H9 (cell line): ENCODE measurements at regions not wholly inside any gene's neighbourhood (a gene's known extent, or its start where the extent isn't known, plus 50 kb on each side); places are given as distances from the start of the nearest gene placed in this dataset.

Source experiments
- DNase-seq: peaks from one replicate; pipeline ENCODE4 v3.0.0-alpha.2; 2017
- H2AFZ ChIP-seq: one replicate; pipeline ENCODE4 v1.6.1; 2013; ENCODE audit warnings: mild to moderate bottlenecking, low read length, control low read depth, moderate library complexity
- H2AK5ac ChIP-seq: 2 replicates; pipeline ENCODE4 v1.6.1; 2013; ENCODE audit warnings: low read length, control low read depth, mixed read lengths; ENCODE audit not compliant: insufficient read length
- H2BK120ac ChIP-seq: one replicate; pipeline ENCODE4 v1.6.1; 2013; ENCODE audit warnings: low read depth, mild to moderate bottlenecking, low read length, control low read depth, inconsistent platforms; ENCODE audit not compliant: poor library complexity, severe bottlenecking
- H2BK12ac ChIP-seq: 2 replicates; pipeline ENCODE4 v1.6.1; 2013; ENCODE audit warnings: low read length, control low read depth, mixed read lengths, low read depth; ENCODE audit not compliant: insufficient read length
- H2BK15ac ChIP-seq: 2 replicates; pipeline ENCODE4 v1.6.1; 2013; ENCODE audit warnings: low read depth, low read length, control low read depth
- H2BK20ac ChIP-seq: one replicate; pipeline ENCODE4 v1.6.1; 2013; ENCODE audit warnings: low read depth, mild to moderate bottlenecking, low read length, control low read depth, inconsistent platforms; ENCODE audit not compliant: poor library complexity, severe bottlenecking
- H2BK5ac ChIP-seq: 2 replicates; pipeline ENCODE4 v1.6.1; 2013; ENCODE audit warnings: low read length, control low read depth, mixed read lengths; ENCODE audit not compliant: insufficient read length
- H3K14ac ChIP-seq: 2 replicates; pipeline ENCODE4 v1.6.1; 2013; ENCODE audit warnings: low read length, control low read depth; ENCODE audit not compliant: insufficient read depth
- H3K18ac ChIP-seq: 2 replicates; pipeline ENCODE4 v1.6.1; 2013; ENCODE audit warnings: low read depth, mild to moderate bottlenecking, mixed read lengths, low read length, control low read depth; ENCODE audit not compliant: insufficient read length
- H3K23ac ChIP-seq: 2 replicates; pipeline ENCODE4 v1.6.1; 2013; ENCODE audit warnings: low read length, control low read depth, mixed read lengths, low read depth; ENCODE audit not compliant: insufficient read length
- H3K23me2 ChIP-seq: 2 replicates; pipeline ENCODE4 v1.6.1; 2013; ENCODE audit warnings: low read depth, mild to moderate bottlenecking, mixed read lengths, low read length, control low read depth; ENCODE audit not compliant: insufficient read length, poor library complexity, severe bottlenecking
- H3K27ac ChIP-seq: 2 replicates; pipeline ENCODE4 v1.5.1; 2013; ENCODE audit warnings: low read length, control low read depth, mixed read lengths, low read depth; ENCODE audit not compliant: insufficient read length
- H3K27me3 ChIP-seq: 2 replicates; pipeline ENCODE4 v1.6.1; 2013; ENCODE audit warnings: low read length, control low read depth, inconsistent platforms; ENCODE audit not compliant: insufficient read depth
- H3K4ac ChIP-seq: 2 replicates; pipeline ENCODE4 v1.6.1; 2013; ENCODE audit warnings: low read depth, mild to moderate bottlenecking, control low read depth, inconsistent platforms, low read length, moderate library complexity
- H3K4me1 ChIP-seq: 2 replicates; pipeline ENCODE4 v1.6.1; 2013; ENCODE audit warnings: low read length, control low read depth, inconsistent platforms; ENCODE audit not compliant: insufficient read depth
- H3K4me2 ChIP-seq: 2 replicates; pipeline ENCODE4 v1.6.1; 2013; ENCODE audit warnings: low read length, control low read depth, mixed read lengths; ENCODE audit not compliant: insufficient read length, insufficient read depth
- H3K56ac ChIP-seq: 2 replicates; pipeline ENCODE4 v1.6.1; 2013; ENCODE audit warnings: low read depth, mild to moderate bottlenecking, mixed read lengths, low read length, control low read depth; ENCODE audit not compliant: insufficient read length
- H3K79me1 ChIP-seq: 2 replicates; pipeline ENCODE4 v1.6.1; 2013; ENCODE audit warnings: low read depth, mild to moderate bottlenecking, moderate library complexity, low read length, control low read depth, inconsistent platforms; ENCODE audit not compliant: insufficient read depth, poor library complexity, severe bottlenecking
- H3K79me2 ChIP-seq: 2 replicates; pipeline ENCODE4 v1.6.1; 2013; ENCODE audit warnings: low read length, control low read depth, inconsistent platforms; ENCODE audit not compliant: insufficient read depth
- H3K9ac ChIP-seq: 2 replicates; pipeline ENCODE4 v1.6.1; 2013; ENCODE audit warnings: low read length, control low read depth, mixed read lengths; ENCODE audit not compliant: insufficient read length; ENCODE audit errors: extremely low read depth
- H3K9me3 ChIP-seq: one replicate; pipeline ENCODE4 v1.6.1; 2013; ENCODE audit warnings: low read depth, low read length, inconsistent platforms; ENCODE audit not compliant: control insufficient read depth
- H3T11ph ChIP-seq: one replicate; pipeline ENCODE4 v1.6.1; 2013; ENCODE audit warnings: mild to moderate bottlenecking, low read length, control low read depth, inconsistent platforms
- H4K20me1 ChIP-seq: one replicate; pipeline ENCODE4 v1.6.1; 2013; ENCODE audit not compliant: control insufficient read depth, insufficient read length, insufficient read depth
- H4K5ac ChIP-seq: 2 replicates; pipeline ENCODE4 v1.6.1; 2013; ENCODE audit warnings: low read depth, mild to moderate bottlenecking, mixed read lengths, low read length, control low read depth; ENCODE audit not compliant: insufficient read length
- H4K8ac ChIP-seq: replicated peaks from 2 replicates; pipeline ENCODE4 v1.6.1; 2013; ENCODE audit warnings: low read length, control low read depth, mixed read lengths, low read depth; ENCODE audit not compliant: insufficient read length
- H4K91ac ChIP-seq: 2 replicates; pipeline ENCODE4 v1.6.1; 2013; ENCODE audit warnings: low read depth, mild to moderate bottlenecking, moderate library complexity, mixed read lengths, low read length, control low read depth; ENCODE audit not compliant: insufficient read length
- H3K27ac Mint-ChIP-seq, 3 experiments: 2 replicates in 2 of 3; 3 replicates in 1 of 3; pipeline ENCODE4 v1.8.0; 2020 to 2021; ENCODE audit warnings: mixed read lengths in 3 of 3, mild to moderate bottlenecking in 1 of 3, moderate library complexity in 1 of 3
- H3K27me3 Mint-ChIP-seq: 2 replicates; pipeline ENCODE4 v1.8.0; 2021; ENCODE audit warnings: low read depth, mild to moderate bottlenecking, moderate library complexity, mixed read lengths
- H3K36me3 Mint-ChIP-seq, 3 experiments: 2 replicates in 2 of 3; 3 replicates in 1 of 3; pipeline ENCODE4 v1.8.0; 2020 to 2021; ENCODE audit warnings: low read depth in 3 of 3, mixed read lengths in 3 of 3; ENCODE audit not compliant: insufficient read depth in 1 of 3
- H3K4me1 Mint-ChIP-seq, 2 experiments: 2 replicates each; pipeline ENCODE4 v1.8.0; 2020; ENCODE audit warnings: mixed read lengths in 2 of 2
- H3K4me3 Mint-ChIP-seq, 2 experiments: 2 replicates in 1 of 2; 3 replicates in 1 of 2; pipeline ENCODE4 v1.8.0; 2020 to 2021; ENCODE audit warnings: mild to moderate bottlenecking in 2 of 2, mixed read lengths in 2 of 2, moderate library complexity in 1 of 2
- H3K9me3 Mint-ChIP-seq, 2 experiments: 2 replicates in 1 of 2; 3 replicates in 1 of 2; pipeline ENCODE4 v1.8.0; 2020; ENCODE audit warnings: mild to moderate bottlenecking in 2 of 2, mixed read lengths in 2 of 2, moderate library complexity in 1 of 2
- CTCF ChIP-seq: fragments of 200-600 bp; sonication (generic); conservative IDR thresholded peaks from 3 replicates; pipeline ENCODE4 v1.8.0; 2021; ENCODE audit warnings: antibody characterized with exemption, mild to moderate bottlenecking
- WGBS: extraction: QIAGEN DNeasy Blood & Tissue Kit; methylation state at CpG from one replicate; pipeline ENCODE4 v1.1.7; 2013; ENCODE audit warnings: missing lambda C conversion rate, low lambda C conversion rate, mixed read lengths; ENCODE audit not compliant: insufficient read length; ENCODE audit errors: extremely low coverage; 5-methylcytosine and 5-hydroxymethylcytosine counted together

- H3K9ac ChIP-seq: no peak overlapping the region
- no peak overlapping the region for H2BK120ac ChIP-seq
- no peak overlapping the region for H2AK5ac ChIP-seq
- no peak overlapping the region for H2BK5ac ChIP-seq
- no peaks in the 10 kb centered on the region for H3K4me1 ChIP-seq
- H2BK15ac ChIP-seq: no peak overlapping the region
- H3K56ac ChIP-seq: no peak overlapping the region
- H3K27ac ChIP-seq: no peak overlapping the region
- H4K8ac ChIP-seq: no peak overlapping the region
- H3K23ac ChIP-seq: no peak overlapping the region
- no CpG with 5 or more reads among the region's 4 CpGs for WGBS
- no peak overlapping the region for H2BK12ac ChIP-seq
- TF ChIP-seq CTCF: no peak
- Mint-ChIP-seq H3K27ac (no peak overlapping the region), H3K4me1 (no peaks in the 10 kb centered on the region), H3K4me3 (no peak overlapping the region), H3K27me3 (no peaks in the 10 kb centered on the region), H3K9me3 (no peaks in the 10 kb centered on the region), H3K36me3 (no peaks in the 10 kb centered on the region; a peak in 1 of 7 replicates)
- H3K79me1 ChIP-seq: no peaks in the 10 kb centered on the region
- no peak overlapping the region for H3K18ac ChIP-seq
- no peak overlapping the region for H3K4ac ChIP-seq
- H2BK20ac ChIP-seq: no peak overlapping the region
- H4K20me1 ChIP-seq: no peaks in the 10 kb centered on the region
- H3K14ac ChIP-seq: no peak overlapping the region
- DNase-seq: no peak
- no peak overlapping the region for H2AFZ ChIP-seq
- H3T11ph ChIP-seq: no peak overlapping the region
- H3K23me2 ChIP-seq: no peaks in the 10 kb centered on the region
- H3K9me3 ChIP-seq: no peaks in the 10 kb centered on the region
- H3K4me2 ChIP-seq: no peak overlapping the region
- H4K5ac ChIP-seq: no peak overlapping the region
- H3K79me2 ChIP-seq: no peaks in the 10 kb centered on the region
- H3K27me3 ChIP-seq: no peaks in the 10 kb centered on the region
- H4K91ac ChIP-seq: no peak overlapping the region
Observed at GRCh38 chr3:148389916-148390315, 307.8 kb upstream of the AGTR1 start.
